Mesenteric fat pad (tissue), 1 donor: ENCODE measurements at regions not wholly inside any gene's neighbourhood (a gene's known extent, or its start where the extent isn't known, plus 50 kb on each side); places are given as distances from the start of the nearest gene placed in this dataset.

Experiments
- DNase-seq: peaks from one replicate; pipeline ENCODE4 v3.0.0-alpha.2; 2020; ENCODE audit warnings: low spot score
- donor health status: DM: yes; HTN: yes; CAD: no.

- DNase-seq: peak; percentile 73
Observed at GRCh38 chr2:71878626-71879508, 268.8 kb downstream of the CYP26B1 start.

- DNase-seq: peak; percentile 62
Observed at GRCh38 chr2:71877636-71878035, 270.0 kb downstream of the CYP26B1 start.

GRCh38 chr2:71876542-71877451 is 270.9 kb downstream of the CYP26B1 start:
- no peak for DNase-seq

- no peak for DNase-seq
Observed at GRCh38 chr2:71872466-71873051, 275.1 kb downstream of the CYP26B1 start.

GRCh38 chr2:71865391-71865965 is 282.2 kb downstream of the CYP26B1 start:
- DNase-seq: peak; percentile 35

GRCh38 chr2:71864085-71864484 is 283.6 kb downstream of the CYP26B1 start:
- peak; percentile 37 for DNase-seq

- DNase-seq: peak; percentile 9
Observed at GRCh38 chr2:71863396-71863795, 284.3 kb downstream of the CYP26B1 start.

GRCh38 chr2:71862921-71863320 is 284.7 kb downstream of the CYP26B1 start:
- no peak for DNase-seq

GRCh38 chr2:71861186-71862160 is 286.2 kb downstream of the CYP26B1 start:
- peak; percentile 77 for DNase-seq

- DNase-seq: peak; percentile 55
Observed at GRCh38 chr2:71860381-71860926, 287.2 kb downstream of the CYP26B1 start.

GRCh38 chr2:71859211-71859847 is 288.3 kb downstream of the CYP26B1 start:
- DNase-seq: peak; percentile 16

- DNase-seq: peak; percentile 84
Observed at GRCh38 chr2:71858071-71858470, 289.6 kb downstream of the CYP26B1 start.

- peak; percentile 72 for DNase-seq
Observed at GRCh38 chr2:71857636-71858035, 290.0 kb downstream of the CYP26B1 start.

- DNase-seq: peak; percentile 82
Observed at GRCh38 chr2:71856773-71857525, 290.7 kb downstream of the CYP26B1 start.

GRCh38 chr2:71853858-71854257 is 293.8 kb downstream of the CYP26B1 start:
- DNase-seq: peak; percentile 45

GRCh38 chr2:71852141-71852711 is 295.4 kb downstream of the CYP26B1 start:
- peak; percentile 88 for DNase-seq

GRCh38 chr2:71851094-71851750 is 296.4 kb downstream of the CYP26B1 start:
- peak; percentile 87 for DNase-seq
